AG08395 (cell line): ENCODE measurements at regions not wholly inside any gene's neighbourhood (a gene's known extent, or its start where the extent isn't known, plus 50 kb on each side); places are given as distances from the start of the nearest gene placed in this dataset.
"Not testable (repeated sequence)": the region's sequence is repeated elsewhere in the genome, so short reads cannot be mapped to it uniquely, and the experiment has no call there.

ENCODE experiments used
- DNase-seq: peaks from one replicate; pipeline ENCODE4 v3.0.0; 2012; ENCODE audit warnings: mixed read lengths, low spot score

GRCh38 chr9:7622481-7622880 lies 177.1 kb downstream of the DMAC1 start:
- DNase-seq = no peak

GRCh38 chr9:7615344-7615743 lies 184.2 kb downstream of the DMAC1 start:
- DNase-seq = no peak

- no peak for DNase-seq
Observed at GRCh38 chr9:7613931-7614330, 185.6 kb downstream of the DMAC1 start.

GRCh38 chr9:7608261-7608660 lies 191.3 kb downstream of the DMAC1 start:
- no peak for DNase-seq

- no peak for DNase-seq
Observed at GRCh38 chr9:7607421-7607820, 192.2 kb downstream of the DMAC1 start.

- no peak for DNase-seq
Observed at GRCh38 chr9:7606591-7606990, 193.0 kb downstream of the DMAC1 start.

- DNase-seq = no peak
Observed at GRCh38 chr9:7601739-7602138, 197.8 kb downstream of the DMAC1 start.

- no peak for DNase-seq
Observed at GRCh38 chr9:7597716-7598115, 201.9 kb downstream of the DMAC1 start.

- DNase-seq = no peak
Observed at GRCh38 chr9:7592321-7593316, 207.0 kb downstream of the DMAC1 start.

GRCh38 chr9:7591501-7591900 lies 208.1 kb downstream of the DMAC1 start:
- DNase-seq = no peak

GRCh38 chr9:7580568-7580967 lies 219.0 kb downstream of the DMAC1 start:
- DNase-seq = no peak

- DNase-seq = no peak
Observed at GRCh38 chr9:7579351-7579750, 220.2 kb downstream of the DMAC1 start.

- DNase-seq = no peak
Observed at GRCh38 chr9:7578951-7579350, 220.6 kb downstream of the DMAC1 start.

- DNase-seq = peak; percentile 31
Observed at GRCh38 chr9:7570107-7570720, 229.4 kb downstream of the DMAC1 start.

GRCh38 chr9:7567687-7568086 lies 231.9 kb downstream of the DMAC1 start:
- DNase-seq = no peak

GRCh38 chr9:7561527-7562080 lies 238.0 kb downstream of the DMAC1 start:
- DNase-seq = no peak

- no peak for DNase-seq
Observed at GRCh38 chr9:7560669-7561305, 238.8 kb downstream of the DMAC1 start.

GRCh38 chr9:7554699-7555098 lies 244.9 kb downstream of the DMAC1 start:
- DNase-seq = no peak

- not testable (repeated sequence) for DNase-seq
Observed at GRCh38 chr9:7552706-7553105, 246.9 kb downstream of the DMAC1 start.

- no peak for DNase-seq
Observed at GRCh38 chr9:7549249-7549648, 250.3 kb downstream of the DMAC1 start.

GRCh38 chr9:7546261-7546660 lies 253.3 kb downstream of the DMAC1 start:
- no peak for DNase-seq

GRCh38 chr9:7545371-7546165 lies 254.0 kb downstream of the DMAC1 start:
- DNase-seq = no peak
